ENCODE measurements at regions not wholly inside any gene's neighbourhood (a gene's known extent, or its start where the extent isn't known, plus 50 kb on each side); places are given as distances from the start of the nearest gene placed in this dataset.
A peak's percentile ranks its signal among the peaks of the same experiment; 100 is the strongest.

DNA sequence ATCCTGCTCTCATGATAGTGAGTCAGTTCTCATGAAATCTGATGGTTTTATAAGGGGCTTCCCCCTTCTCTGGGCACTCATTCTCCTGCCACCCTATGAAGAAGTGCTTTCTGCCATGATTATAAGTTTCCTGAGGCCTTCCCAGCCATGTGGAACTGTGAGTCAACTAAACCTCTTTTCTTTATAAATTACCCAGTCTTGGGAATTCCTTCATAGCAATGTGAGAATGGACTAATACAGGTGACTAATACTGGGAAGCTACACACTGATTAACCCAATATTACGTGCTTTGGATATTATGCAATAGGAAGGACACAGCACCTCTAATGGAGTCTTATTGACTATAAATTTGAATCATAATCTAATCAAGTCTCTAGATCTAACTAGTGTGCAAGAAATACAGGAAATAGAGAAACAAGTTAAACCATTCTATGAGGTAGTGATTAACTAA lies 107.2 kb upstream of the ETAA1 start:
- H2BK5ac ChIP-seq (ENCODE audit: low read depth, low read length, poor library complexity, severe bottlenecking) = peak overlapping the region; percentile 97
- in situ Hi-C loops (cut with MboI; ENCODE audit: low sequenced_read_pairs) (no loop called here), intact Hi-C loops (cut with micrococcal nuclease) (loop anchor here (2.0 kb wide), 1 partner anchor 29 kb away; no protein-coding TSS in a partner anchor), dilution Hi-C loops (cut with HindIII; ENCODE audit: low sequenced_read_pairs, unreplicated experiment) (no loop called here)
- peak; percentile 34 for ATAC-seq (ENCODE audit: low read depth)
- H3K4me2 ChIP-seq (ENCODE audit: low read depth, low read length) = no peak overlapping the region; the same call in 1 of the 2 replicates
- peak overlapping the region; percentile 83 for H2BK120ac ChIP-seq (ENCODE audit: low read depth, low read length)
- peak overlapping the region; percentile 85; the same call in 1 of the 2 replicates for H4K5ac ChIP-seq (ENCODE audit: low read depth, low read length)
- DNase-seq = peak; percentile 95
- no peak overlapping the region for H3K4me3 ChIP-seq (ENCODE audit: insufficient read depth, low read depth, low read length)
- peak overlapping the region; percentile 85 for H4K91ac ChIP-seq (ENCODE audit: insufficient read depth, low read depth, low read length)
- peaks cover 0 to 4% of the 10 kb centered on the region in 2 experiments; a peak in 2 of 4 replicates for H3K79me1 ChIP-seq (ENCODE audit: low read depth in 1 of 2, low read length in 2 of 2)
- peak overlapping the region; percentile 32; the same call in 1 of the 2 replicates for H3K23ac ChIP-seq (ENCODE audit: low read depth, low read length)
- H2BK15ac ChIP-seq (ENCODE audit: low read depth, low read length) = peak overlapping the region; percentile 85; the same call in 2 of the 3 replicates
- CTCF ChIA-PET = interaction anchor here (1.4 kb wide), 1 partner anchor 361 kb away, joined by 4 read pairs; no protein-coding TSS in a partner anchor
- peak overlapping the region; percentile 82; the same call in 1 of the 2 replicates for H3K14ac ChIP-seq (replicated peaks; ENCODE audit: low read depth, low read length)
- peak overlapping the region; percentile 59 for H2AK5ac ChIP-seq (ENCODE audit: low read depth, low read length)
- peaks cover 10% of the 10 kb centered on the region for H3K4me1 ChIP-seq (ENCODE audit: control insufficient read depth, insufficient read depth, low read length)
- H2AK9ac ChIP-seq (replicated peaks; ENCODE audit: low read depth, low read length, poor library complexity) = no peak overlapping the region
- peak overlapping the region; percentile 96 for H2BK20ac ChIP-seq (ENCODE audit: low read depth, low read length)
- peak overlapping the region; percentile 93; the same call in 1 of the 2 replicates for H3K18ac ChIP-seq (ENCODE audit: low read depth, low read length)
- POLR2A ChIA-PET (ENCODE audit: unreplicated experiment) = no interaction called here
- TF ChIP-seq CEBPB (IDR thresholded peaks at IDR 0.05; ENCODE audit: low read depth, low read length) (peak; percentile 97), POLR2A (IDR thresholded peaks at IDR 0.05; ENCODE audit: low read depth, low read length) (no peak; the same call in 1 of the 2 replicates), FOS (IDR thresholded peaks at IDR 0.05; ENCODE audit: low read depth, low read length) (no peak; the same call in none of the 2 replicates), SMC3 (IDR thresholded peaks at IDR 0.05; ENCODE audit: low read depth, low read length) (peak; percentile 5; the same call in 1 of the 2 replicates), NFE2L2 (IDR thresholded peaks at IDR 0.05; ENCODE audit: low read depth, low read length) (no peak), BHLHE40 (IDR thresholded peaks at IDR 0.05; ENCODE audit: low read depth, low read length) (peak; percentile 38; the same call in 1 of the 2 replicates), CHD1 (IDR thresholded peaks at IDR 0.05; ENCODE audit: low read depth, low read length) (no peak), RFX5 (IDR thresholded peaks at IDR 0.05; ENCODE audit: low read depth, low read length) (no peak), RCOR1 (IDR thresholded peaks at IDR 0.05; ENCODE audit: insufficient replicate concordance, low read length) (no peak), MAZ (IDR thresholded peaks at IDR 0.05; ENCODE audit: borderline replicate concordance, low read depth, low read length) (no peak), MXI1 (IDR thresholded peaks at IDR 0.05; ENCODE audit: borderline replicate concordance, low read depth, low read length) (no peak), RAD21 (IDR thresholded peaks at IDR 0.05; ENCODE audit: low read length) (no peak), MAFK (IDR thresholded peaks at IDR 0.05; ENCODE audit: low read depth, low read length) (no peak)
- TF ChIP-seq, protein P1, sequence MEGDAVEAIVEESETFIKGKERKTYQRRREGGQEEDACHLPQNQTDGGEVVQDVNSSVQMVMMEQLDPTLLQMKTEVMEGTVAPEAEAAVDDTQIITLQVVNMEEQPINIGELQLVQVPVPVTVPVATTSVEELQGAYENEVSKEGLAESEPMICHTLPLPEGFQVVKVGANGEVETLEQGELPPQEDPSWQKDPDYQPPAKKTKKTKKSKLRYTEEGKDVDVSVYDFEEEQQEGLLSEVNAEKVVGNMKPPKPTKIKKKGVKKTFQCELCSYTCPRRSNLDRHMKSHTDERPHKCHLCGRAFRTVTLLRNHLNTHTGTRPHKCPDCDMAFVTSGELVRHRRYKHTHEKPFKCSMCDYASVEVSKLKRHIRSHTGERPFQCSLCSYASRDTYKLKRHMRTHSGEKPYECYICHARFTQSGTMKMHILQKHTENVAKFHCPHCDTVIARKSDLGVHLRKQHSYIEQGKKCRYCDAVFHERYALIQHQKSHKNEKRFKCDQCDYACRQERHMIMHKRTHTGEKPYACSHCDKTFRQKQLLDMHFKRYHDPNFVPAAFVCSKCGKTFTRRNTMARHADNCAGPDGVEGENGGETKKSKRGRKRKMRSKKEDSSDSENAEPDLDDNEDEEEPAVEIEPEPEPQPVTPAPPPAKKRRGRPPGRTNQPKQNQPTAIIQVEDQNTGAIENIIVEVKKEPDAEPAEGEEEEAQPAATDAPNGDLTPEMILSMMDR (conservative IDR thresholded peaks at IDR 0.05; ENCODE audit: low read depth, low read length) = no peak
- TF ChIP-seq, protein P2, sequence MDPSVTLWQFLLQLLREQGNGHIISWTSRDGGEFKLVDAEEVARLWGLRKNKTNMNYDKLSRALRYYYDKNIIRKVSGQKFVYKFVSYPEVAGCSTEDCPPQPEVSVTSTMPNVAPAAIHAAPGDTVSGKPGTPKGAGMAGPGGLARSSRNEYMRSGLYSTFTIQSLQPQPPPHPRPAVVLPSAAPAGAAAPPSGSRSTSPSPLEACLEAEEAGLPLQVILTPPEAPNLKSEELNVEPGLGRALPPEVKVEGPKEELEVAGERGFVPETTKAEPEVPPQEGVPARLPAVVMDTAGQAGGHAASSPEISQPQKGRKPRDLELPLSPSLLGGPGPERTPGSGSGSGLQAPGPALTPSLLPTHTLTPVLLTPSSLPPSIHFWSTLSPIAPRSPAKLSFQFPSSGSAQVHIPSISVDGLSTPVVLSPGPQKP (IDR thresholded peaks at IDR 0.05; ENCODE audit: borderline replicate concordance, low read depth, low read length) = no peak
- TF ChIP-seq, protein P3, sequence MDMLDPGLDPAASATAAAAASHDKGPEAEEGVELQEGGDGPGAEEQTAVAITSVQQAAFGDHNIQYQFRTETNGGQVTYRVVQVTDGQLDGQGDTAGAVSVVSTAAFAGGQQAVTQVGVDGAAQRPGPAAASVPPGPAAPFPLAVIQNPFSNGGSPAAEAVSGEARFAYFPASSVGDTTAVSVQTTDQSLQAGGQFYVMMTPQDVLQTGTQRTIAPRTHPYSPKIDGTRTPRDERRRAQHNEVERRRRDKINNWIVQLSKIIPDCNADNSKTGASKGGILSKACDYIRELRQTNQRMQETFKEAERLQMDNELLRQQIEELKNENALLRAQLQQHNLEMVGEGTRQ (IDR thresholded peaks at IDR 0.05; ENCODE audit: low read depth, low read length) = no peak
- H3K9ac ChIP-seq (ENCODE audit: low read depth, low read length) = no peak overlapping the region
- H3K56ac ChIP-seq (ENCODE audit: extremely low read depth, insufficient read depth, low read length) = peak overlapping the region; percentile 31
- H3K27ac ChIP-seq (ENCODE audit: insufficient read depth, low read length) = peak overlapping the region; percentile 20
- peak overlapping the region; percentile 70 to 87 for H4K8ac ChIP-seq (ENCODE audit: low read depth in 2 of 2, low read length in 2 of 2)
- no peaks in the 10 kb centered on the region for H3K9me3 ChIP-seq (ENCODE audit: control insufficient read depth, insufficient read depth, low read length)
- H3K4ac ChIP-seq (ENCODE audit: low read depth, low read length) = peak overlapping the region; percentile 66; the same call in 1 of the 2 replicates
- no TSS peak for BruUV-seq (replicated peaks)
- H3K27me3 ChIP-seq (ENCODE audit: control insufficient read depth, insufficient read depth, low read length) = no peaks in the 10 kb centered on the region
- no peak overlapping the region for H2AFZ ChIP-seq (replicated peaks; ENCODE audit: low read length, poor library complexity)
- H3K9me1 ChIP-seq (ENCODE audit: insufficient read depth, low read length) = peaks cover 11% of the 10 kb centered on the region; the same call in 1 of the 2 replicates
- no peaks in the 10 kb centered on the region for H4K20me1 ChIP-seq (ENCODE audit: insufficient read depth, low read length)
- no CpG with 5 or more reads among the region's 1 CpG for WGBS, 2 experiments (ENCODE audit: extremely low coverage in 2 of 2, insufficient read length in 1 of 2)
- no peaks in the 10 kb centered on the region for H3K36me3 ChIP-seq (ENCODE audit: control insufficient read depth, insufficient read depth, low read length)

Measured in IMR-90 (cell line).